HG03565 (cell line): ENCODE measurements at regions not wholly inside any gene's neighbourhood (a gene's known extent, or its start where the extent isn't known, plus 50 kb on each side); places are given as distances from the start of the nearest gene placed in this dataset.

Source experiments
- ATAC-seq: cut with Tn5 transposase; IDR thresholded peaks from one replicate; pipeline ENCODE4 v1.9.1; 2021; ENCODE audit warnings: mild to moderate bottlenecking, moderate library complexity; ENCODE audit not compliant: unreplicated experiment

GRCh38 chr1:58993403-58993802, 209.6 kb upstream of the JUN start:
- no peak for ATAC-seq

- no peak for ATAC-seq
Observed at GRCh38 chr1:58994664-58995063, 210.8 kb upstream of the JUN start.

GRCh38 chr1:58996341-58997059, 212.7 kb upstream of the JUN start:
- peak; percentile 76 for ATAC-seq

GRCh38 chr1:58997060-58997411, 213.2 kb upstream of the JUN start:
- ATAC-seq = peak; percentile 45

GRCh38 chr1:58997637-58998036, 213.8 kb upstream of the JUN start:
- no peak for ATAC-seq

- ATAC-seq = no peak
Observed at GRCh38 chr1:58999676-59000075, 215.8 kb upstream of the JUN start.

GRCh38 chr1:59004755-59005154, 220.9 kb upstream of the JUN start:
- ATAC-seq = no peak

- no peak for ATAC-seq
Observed at GRCh38 chr1:59005491-59006288, 221.8 kb upstream of the JUN start.

- ATAC-seq = no peak
Observed at GRCh38 chr1:59006289-59006658, 222.4 kb upstream of the JUN start.

- ATAC-seq = no peak
Observed at GRCh38 chr1:59006932-59007331, 223.1 kb upstream of the JUN start.

- no peak for ATAC-seq
Observed at GRCh38 chr1:59007429-59007819, 223.6 kb upstream of the JUN start.

- ATAC-seq = peak; percentile 33
Observed at GRCh38 chr1:59007820-59008598, 224.2 kb upstream of the JUN start.

- ATAC-seq = no peak
Observed at GRCh38 chr1:59008599-59009347, 224.9 kb upstream of the JUN start.

GRCh38 chr1:59011663-59012062, 227.8 kb upstream of the JUN start:
- ATAC-seq = no peak

- ATAC-seq = no peak
Observed at GRCh38 chr1:59012378-59012777, 228.5 kb upstream of the JUN start.

GRCh38 chr1:59013276-59013927, 229.6 kb upstream of the JUN start:
- peak; percentile 36 for ATAC-seq

- ATAC-seq = no peak
Observed at GRCh38 chr1:59013928-59014279, 230.1 kb upstream of the JUN start.

GRCh38 chr1:59014827-59015226, 231.0 kb upstream of the JUN start:
- no peak for ATAC-seq

- ATAC-seq = no peak
Observed at GRCh38 chr1:59015708-59016107, 231.9 kb upstream of the JUN start.

GRCh38 chr1:59016390-59016789, 232.5 kb upstream of the JUN start:
- ATAC-seq = no peak
